HL-60/S4 (cell line): ENCODE measurements at regions not wholly inside any gene's neighbourhood (a gene's known extent, or its start where the extent isn't known, plus 50 kb on each side); places are given as distances from the start of the nearest gene placed in this dataset.
"Not testable (repeated sequence)": the region's sequence is repeated elsewhere in the genome, so short reads cannot be mapped to it uniquely, and the experiment has no call there.

Experiments used
- in situ Hi-C: fragments of 300-500 bp; cut with MboI; formaldehyde crosslinking; loops from 2 replicates; pipeline ENCODE4 v1.14.3; 2022; ENCODE audit warnings: low sequenced_read_pairs

- in situ Hi-C loops: no loop called here
Observed at GRCh38 chr12:60644076-60644475, 1048.2 kb downstream of the SLC16A7 start.

- in situ Hi-C loops: no loop called here
Observed at GRCh38 chr12:60666895-60667294, 1071.1 kb downstream of the SLC16A7 start.

- in situ Hi-C loops: no loop called here
Observed at GRCh38 chr12:60672949-60673348, 1077.1 kb downstream of the SLC16A7 start.

GRCh38 chr12:60684988-60685655, 1089.3 kb downstream of the SLC16A7 start:
- in situ Hi-C loops: no loop called here

- in situ Hi-C loops: no loop called here
Observed at GRCh38 chr12:60689137-60689536, 1093.3 kb downstream of the SLC16A7 start.

DNA sequence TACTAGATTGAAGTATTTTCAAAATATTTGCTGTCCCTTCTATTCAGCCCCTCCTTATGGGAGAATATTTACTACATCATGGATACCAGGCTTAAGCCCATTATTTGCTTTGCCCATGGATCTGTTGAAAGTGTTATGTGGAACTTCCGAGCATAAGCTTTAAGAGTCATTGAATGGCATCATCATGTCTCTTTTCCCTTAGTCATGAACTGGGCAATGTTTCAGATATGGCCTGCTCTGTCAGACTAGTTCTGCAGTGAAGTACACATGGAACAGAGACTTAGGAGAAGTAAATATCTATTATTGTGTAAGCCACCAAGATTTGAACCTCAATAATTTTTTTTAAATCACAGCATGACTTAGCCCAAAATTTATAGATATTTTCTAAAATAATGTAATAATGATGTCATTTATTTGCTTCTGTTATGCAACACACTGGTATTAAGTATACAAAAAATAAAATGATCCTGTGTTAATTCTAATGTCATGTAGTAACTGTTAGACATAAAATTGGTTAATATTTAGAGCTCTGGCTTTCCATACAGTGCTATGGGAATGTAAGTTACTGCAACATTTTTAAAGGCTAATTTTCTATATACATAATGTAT, 1097.3 kb downstream of the SLC16A7 start:
- in situ Hi-C loops: no loop called here

GRCh38 chr12:60704171-60704914, 1108.5 kb downstream of the SLC16A7 start:
- in situ Hi-C loops: no loop called here

DNA sequence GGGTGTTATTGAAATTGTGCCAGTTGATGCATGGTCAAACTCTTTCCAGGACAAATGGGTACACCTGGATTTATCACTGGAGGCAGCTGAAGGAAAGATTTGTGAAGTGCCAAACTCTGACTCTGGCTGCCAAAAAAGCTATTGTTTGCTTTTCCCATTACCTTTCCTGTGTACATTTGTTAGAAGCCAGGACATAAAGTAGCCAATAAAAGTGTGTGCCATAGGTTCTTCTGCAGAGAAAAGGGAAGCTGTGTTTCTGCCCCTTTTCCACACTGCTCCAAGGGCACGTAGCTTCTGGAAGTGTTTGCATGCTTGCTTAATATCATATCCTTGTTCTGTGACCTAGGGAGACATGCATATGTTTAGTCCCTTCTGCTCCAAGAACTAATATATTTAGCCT, 1114.4 kb downstream of the SLC16A7 start:
- in situ Hi-C loops: no loop called here

DNA sequence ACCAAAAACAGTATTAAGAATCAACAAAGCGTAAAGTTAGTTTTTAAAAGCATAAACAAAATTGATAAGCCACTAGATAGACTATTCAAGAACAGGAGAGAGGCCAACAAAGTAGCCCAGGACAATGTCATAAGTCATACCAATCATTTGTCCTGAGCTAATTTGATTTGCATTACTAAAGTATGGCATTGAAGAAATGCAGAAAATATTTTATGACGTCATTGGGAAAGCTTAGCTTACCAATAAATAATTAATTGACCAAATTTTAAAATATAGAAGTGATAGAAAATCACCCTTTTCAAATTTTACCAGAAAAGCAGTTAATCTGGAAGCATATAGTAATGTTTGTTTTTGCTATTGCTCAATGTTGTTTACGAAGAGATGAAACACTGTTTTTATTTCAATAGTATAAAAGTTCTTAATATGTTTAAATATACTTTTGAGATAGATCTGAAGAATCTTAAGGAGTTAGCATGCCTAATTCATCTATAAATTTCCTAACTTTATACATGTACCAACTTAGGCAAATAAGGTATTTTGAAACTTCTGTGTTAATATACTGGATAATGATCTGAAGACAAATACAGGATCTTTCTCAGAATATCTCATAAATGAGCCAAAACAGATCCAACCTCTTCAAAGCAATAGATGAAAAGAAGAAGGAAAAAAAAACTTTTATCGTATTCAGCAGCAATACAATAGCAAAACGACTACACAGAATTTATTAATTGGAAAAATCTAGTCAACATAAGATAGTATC, 1118.5 kb downstream of the SLC16A7 start:
- in situ Hi-C loops: no loop called here

GRCh38 chr12:60724475-60724874, 1128.6 kb downstream of the SLC16A7 start:
- in situ Hi-C loops: no loop called here

GRCh38 chr12:60724984-60725383, 1129.2 kb downstream of the SLC16A7 start:
- in situ Hi-C loops: no loop called here

- in situ Hi-C loops: no loop called here
Observed at GRCh38 chr12:60752589-60752988, 1156.8 kb downstream of the SLC16A7 start.

DNA sequence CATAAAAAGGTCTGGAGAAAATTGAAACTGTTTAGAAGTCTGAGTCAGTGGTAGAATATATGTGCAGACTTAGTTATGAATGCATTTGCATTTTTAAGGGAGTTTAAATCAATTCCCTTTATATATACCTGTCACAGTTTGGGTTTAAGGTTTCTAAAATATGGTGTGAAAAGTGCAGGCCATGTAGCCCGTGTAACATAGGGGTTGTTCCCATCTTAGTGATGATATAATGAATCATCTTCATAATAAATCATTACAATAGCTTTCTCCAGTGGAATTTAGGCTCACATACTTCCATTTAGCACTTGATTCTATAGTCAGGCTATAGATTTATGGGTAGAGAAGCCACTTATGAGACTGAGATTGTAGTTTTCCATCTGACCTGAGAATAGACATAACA, 1162.4 kb downstream of the SLC16A7 start:
- in situ Hi-C loops: no loop called here

DNA sequence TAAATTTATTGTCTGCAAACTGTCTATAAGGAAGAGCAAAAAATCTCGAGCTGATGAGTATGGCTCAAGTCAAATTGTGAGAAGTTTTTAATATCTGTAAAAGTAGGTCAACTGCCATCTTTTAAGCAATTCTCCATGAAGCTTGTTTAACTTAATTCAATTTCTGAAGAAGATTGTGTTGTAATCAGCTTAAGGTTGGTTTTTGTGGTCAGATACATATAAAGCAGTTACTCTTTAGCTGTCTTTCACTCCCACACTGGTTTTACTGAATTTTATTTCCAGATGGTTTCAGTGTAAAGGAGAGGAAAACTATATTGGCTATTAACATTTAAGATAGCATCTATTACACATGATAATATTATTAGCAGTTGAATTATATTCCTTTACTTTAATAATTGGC, 1165.1 kb downstream of the SLC16A7 start:
- in situ Hi-C loops: no loop called here

DNA sequence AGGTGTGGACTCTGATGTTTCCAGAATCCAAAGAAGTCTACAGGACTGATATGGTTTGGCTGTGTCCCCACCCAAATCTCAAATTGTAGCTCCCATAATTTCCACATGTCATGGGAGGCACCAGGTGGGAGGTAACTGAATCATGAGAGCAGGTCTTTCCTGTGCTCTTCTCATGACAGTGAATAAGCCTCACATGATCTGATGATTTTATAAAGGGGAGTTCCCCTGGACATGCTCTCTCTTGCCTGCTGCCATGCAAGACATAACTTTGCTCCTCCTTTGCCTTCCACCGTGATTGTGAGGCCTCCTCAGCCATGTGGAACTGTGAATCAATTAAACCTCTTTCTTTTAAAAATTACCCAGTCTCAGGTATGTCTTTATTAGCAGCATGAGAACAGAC, 1205.3 kb downstream of the SLC16A7 start:
- in situ Hi-C loops: not testable (repeated sequence)

- in situ Hi-C loops: no loop called here
Observed at GRCh38 chr12:60803147-60803546, 1207.3 kb downstream of the SLC16A7 start.

DNA sequence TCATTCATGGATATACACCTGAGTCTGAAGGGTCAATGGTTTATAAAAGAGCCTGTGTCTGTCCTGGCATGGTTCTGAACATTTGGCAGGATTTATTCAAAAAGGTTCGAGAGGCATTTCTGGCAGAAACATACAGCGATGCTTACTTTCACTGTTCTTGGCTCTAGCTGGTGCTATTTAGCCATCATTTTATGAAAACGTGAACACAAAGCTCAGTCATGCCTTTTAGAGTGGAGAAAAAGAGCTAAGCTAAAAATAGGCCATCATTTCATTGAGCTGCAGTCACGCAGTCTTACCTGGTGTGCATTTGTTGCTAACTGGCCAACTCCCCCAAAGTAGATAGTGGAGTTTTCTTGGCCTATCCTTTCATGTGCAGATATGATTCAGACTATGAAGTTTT, 1209.5 kb downstream of the SLC16A7 start:
- in situ Hi-C loops: no loop called here

GRCh38 chr12:60819794-60820193, 1224.0 kb downstream of the SLC16A7 start:
- in situ Hi-C loops: no loop called here

DNA sequence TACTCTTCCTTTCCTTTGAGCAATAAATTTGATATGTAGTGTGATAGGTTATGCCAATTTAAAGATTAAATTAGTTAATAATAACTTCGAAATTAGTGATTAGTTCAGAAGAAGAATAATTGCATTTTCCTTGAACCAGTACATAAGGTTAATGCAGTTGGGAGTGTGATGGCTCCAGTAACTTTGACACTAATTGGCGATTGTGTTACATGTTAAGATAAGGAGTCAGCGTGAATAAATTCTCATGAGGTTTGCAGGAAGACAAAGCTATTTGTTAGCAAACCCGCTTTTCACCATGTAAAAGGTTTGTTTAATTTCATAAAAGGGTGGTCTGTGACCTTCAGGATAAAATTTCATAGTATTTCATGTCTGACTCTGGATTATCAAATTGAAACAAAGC, 1226.8 kb downstream of the SLC16A7 start:
- in situ Hi-C loops: no loop called here

DNA sequence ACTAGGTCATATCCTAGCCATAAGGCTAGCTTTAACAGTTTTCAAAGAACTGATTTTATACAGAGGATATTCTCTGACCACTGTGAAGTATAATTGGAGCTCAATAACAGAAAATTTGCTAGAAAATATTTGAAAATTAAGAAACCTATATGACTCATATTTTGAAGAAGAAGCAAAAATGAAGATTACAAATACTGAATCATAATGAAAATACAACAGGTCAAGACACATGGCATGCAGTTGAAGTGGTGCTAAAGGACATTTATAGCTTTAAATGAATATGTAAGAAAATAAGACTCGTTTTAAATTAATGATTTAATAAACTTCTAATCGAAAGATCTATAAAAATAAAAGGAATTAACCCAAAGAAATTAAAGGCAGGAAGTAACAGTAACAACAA, 1234.6 kb downstream of the SLC16A7 start:
- in situ Hi-C loops: no loop called here

GRCh38 chr12:60832290-60832689, 1236.5 kb downstream of the SLC16A7 start:
- in situ Hi-C loops: no loop called here
